MM.1S (cell line): ENCODE measurements at regions not wholly inside any gene's neighbourhood (a gene's known extent, or its start where the extent isn't known, plus 50 kb on each side); places are given as distances from the start of the nearest gene placed in this dataset.

ENCODE experiments used
- DNase-seq: peaks from one replicate; pipeline ENCODE4 v3.0.0-alpha.2; 2015
- H2AFZ ChIP-seq: fragments of 300-600 bp; sonication (generic); 2 replicates; pipeline ENCODE4 v1.6.0; 2016; ENCODE audit warnings: antibody characterized with exemption, low read length
- H3F3A ChIP-seq: fragments of 300-600 bp; sonication (generic); 2 replicates; pipeline ENCODE4 v1.6.1; 2016; ENCODE audit warnings: mild to moderate bottlenecking, antibody characterized with exemption, low read length, moderate library complexity, mixed read lengths; ENCODE audit not compliant: insufficient read depth
- H3K27ac ChIP-seq: fragments of 300-600 bp; sonication (generic); 2 replicates; pipeline ENCODE4 v1.5.1; 2016; ENCODE audit warnings: mild to moderate bottlenecking, low read length
- H3K27me3 ChIP-seq: fragments of 300-600 bp; sonication (generic); replicated peaks from 2 replicates; pipeline ENCODE4 v1.6.0; 2016; ENCODE audit warnings: low read length; ENCODE audit not compliant: insufficient read depth
- H3K36me3 ChIP-seq: fragments of 300-600 bp; sonication (generic); replicated peaks from 2 replicates; pipeline ENCODE4 v1.6.1; 2016; ENCODE audit warnings: mild to moderate bottlenecking, low read length, mixed read lengths; ENCODE audit not compliant: insufficient read depth
- H3K4me1 ChIP-seq: fragments of 300-600 bp; sonication (generic); 2 replicates; pipeline ENCODE4 v1.6.1; 2016; ENCODE audit warnings: low read length, mixed read lengths
- H3K4me2 ChIP-seq: fragments of 300-600 bp; sonication (generic); 2 replicates; pipeline ENCODE4 v1.6.0; 2016; ENCODE audit warnings: low read depth, low read length
- H3K4me3 ChIP-seq: fragments of 300-600 bp; sonication (generic); 2 replicates; pipeline ENCODE4 v1.5.1; 2016; ENCODE audit warnings: low read length, mixed read lengths
- H3K79me2 ChIP-seq: fragments of 300-600 bp; sonication (generic); 2 replicates; pipeline ENCODE4 v1.6.1; 2016; ENCODE audit warnings: mixed run types, low read length, mixed read lengths
- H3K9ac ChIP-seq: fragments of 300-600 bp; sonication (generic); 2 replicates; pipeline ENCODE4 v1.6.1; 2016; ENCODE audit warnings: low read length, mixed read lengths
- H3K9me2 ChIP-seq: fragments of 300-600 bp; sonication (generic); replicated peaks from 2 replicates; pipeline ENCODE4 v1.6.1; 2016; ENCODE audit warnings: mild to moderate bottlenecking, low read length, mixed read lengths; ENCODE audit not compliant: insufficient read depth
- H3K9me3 ChIP-seq: fragments of 300-600 bp; sonication (generic); replicated peaks from 2 replicates; pipeline ENCODE4 v1.6.1; 2016; ENCODE audit warnings: mild to moderate bottlenecking, low read length, mixed read lengths; ENCODE audit not compliant: insufficient read depth
- H4K20me1 ChIP-seq: fragments of 300-600 bp; sonication (generic); 2 replicates; pipeline ENCODE4 v1.6.1; 2016; ENCODE audit warnings: mild to moderate bottlenecking, low read length, moderate library complexity, mixed read lengths; ENCODE audit not compliant: insufficient read depth
- CTCF ChIP-seq: fragments of 300-600 bp; sonication (generic); IDR thresholded peaks from 2 replicates; pipeline ENCODE4 v1.5.1; 2016; ENCODE audit warnings: antibody characterized with exemption, low read length, mixed read lengths
- EZH2 ChIP-seq: fragments of 300-600 bp; sonication (generic); optimal IDR thresholded peaks from 2 replicates; pipeline ENCODE3; 2017; ENCODE audit warnings: low read depth, mild to moderate bottlenecking, antibody characterized with exemption, low read length, mixed read lengths
- EZH2phosphoT487 ChIP-seq: fragments of 300-600 bp; sonication (generic); IDR thresholded peaks from 2 replicates; pipeline ENCODE4 v1.6.1; 2018; ENCODE audit warnings: antibody characterized with exemption, low read length

DNA sequence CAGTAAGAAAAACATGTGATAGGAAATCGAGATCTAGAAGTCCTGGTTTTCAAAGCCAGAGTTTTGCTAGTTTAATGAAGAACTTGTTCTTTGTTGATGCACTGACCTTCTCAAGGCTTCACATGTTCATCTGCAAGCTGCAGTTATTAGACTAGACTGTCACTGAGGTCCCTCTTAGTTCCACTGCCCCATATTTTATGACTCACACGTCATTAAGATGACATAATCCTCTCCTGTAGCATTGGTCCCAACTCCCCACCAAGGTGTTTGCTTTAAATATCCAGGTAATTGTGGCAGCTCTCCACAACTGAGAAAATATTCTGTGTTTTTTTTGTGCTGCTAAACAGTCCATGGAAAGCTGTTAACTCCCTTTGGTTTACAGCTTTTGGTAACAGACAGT, 149.7 kb downstream of the MREG start:
- Histone ChIP-seq H3K9me3 (no peaks in the 10 kb centered on the region), H3K9ac (no peak overlapping the region), H3F3A (no peaks in the 10 kb centered on the region), H3K27ac (no peak overlapping the region), H3K36me3 (no peaks in the 10 kb centered on the region), H3K27me3 (no peaks in the 10 kb centered on the region), H2AFZ (no peak overlapping the region), H3K4me1 (peaks cover 7% of the 10 kb centered on the region), H4K20me1 (no peaks in the 10 kb centered on the region), H3K79me2 (no peaks in the 10 kb centered on the region), H3K4me3 (no peak overlapping the region), H3K4me2 (no peak overlapping the region), H3K9me2 (no peaks in the 10 kb centered on the region)
- no peak for DNase-seq
- TF ChIP-seq CTCF (no peak), EZH2 (no peak), EZH2phosphoT487 (no peak)

- no peak for DNase-seq
- TF ChIP-seq EZH2phosphoT487 (no peak), EZH2 (no peak), CTCF (no peak)
- Histone ChIP-seq H3K27me3 (no peaks in the 10 kb centered on the region), H3K9me2 (no peaks in the 10 kb centered on the region), H3K9me3 (no peaks in the 10 kb centered on the region), H3K4me2 (no peak overlapping the region), H3K27ac (no peak overlapping the region), H3K36me3 (no peaks in the 10 kb centered on the region), H3F3A (no peaks in the 10 kb centered on the region), H4K20me1 (no peaks in the 10 kb centered on the region), H3K79me2 (no peaks in the 10 kb centered on the region), H2AFZ (no peak overlapping the region), H3K9ac (no peak overlapping the region), H3K4me3 (no peak overlapping the region), H3K4me1 (peaks cover 7% of the 10 kb centered on the region)
These were observed 151.0 kb downstream of the MREG start for GRCh38 chr2:215862351-215862771.

DNA sequence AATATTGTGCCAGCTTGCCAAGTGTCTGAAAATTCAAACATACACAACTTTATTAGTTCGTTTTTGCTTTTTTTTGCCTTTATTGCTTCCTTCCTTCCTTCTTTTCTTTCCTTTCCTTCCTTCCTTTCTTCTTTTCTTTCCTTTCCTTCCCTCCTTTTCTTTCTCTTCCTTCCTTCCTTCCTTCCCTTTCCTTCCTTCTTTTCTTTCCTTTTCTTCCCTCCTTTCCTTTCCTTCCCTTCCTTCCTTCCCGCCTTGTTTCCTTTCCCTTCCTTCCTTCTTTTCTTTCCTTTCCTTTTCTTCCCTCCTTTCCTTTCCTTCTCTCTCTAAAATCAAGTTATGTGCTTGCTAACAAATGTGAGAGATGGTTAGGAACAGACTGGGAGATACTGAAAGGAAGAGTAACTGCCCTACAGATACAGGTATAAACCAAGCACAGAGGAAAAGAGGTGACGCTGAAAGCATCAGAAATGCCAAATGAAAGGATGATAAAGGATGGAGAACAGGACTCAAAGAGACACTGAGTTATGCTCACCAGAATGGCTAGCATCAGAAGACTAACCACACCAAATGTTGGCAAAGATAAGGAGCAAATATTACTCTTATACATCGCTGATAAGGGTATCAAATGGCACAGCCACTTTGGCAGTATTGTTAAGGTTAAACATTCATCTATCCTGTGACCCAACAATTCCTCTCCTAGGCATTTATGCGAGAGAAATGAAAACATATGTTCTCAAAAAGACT, 151.6 kb downstream of the MREG start:
- H3K4me2 ChIP-seq, result no peak overlapping the region
- H3K9me2 ChIP-seq, result no peaks in the 10 kb centered on the region
- no peak overlapping the region for H2AFZ ChIP-seq
- no peaks in the 10 kb centered on the region for H3K36me3 ChIP-seq
- H3K27ac ChIP-seq, result no peak overlapping the region
- DNase-seq, result no peak
- H4K20me1 ChIP-seq, result no peaks in the 10 kb centered on the region
- H3K27me3 ChIP-seq, result no peaks in the 10 kb centered on the region
- H3K79me2 ChIP-seq, result no peaks in the 10 kb centered on the region
- no peaks in the 10 kb centered on the region for H3K9me3 ChIP-seq
- no peak overlapping the region for H3K9ac ChIP-seq
- no peak overlapping the region for H3K4me3 ChIP-seq
- TF ChIP-seq EZH2phosphoT487 (no peak), EZH2 (no peak), CTCF (no peak)
- peaks cover 7% of the 10 kb centered on the region for H3K4me1 ChIP-seq
- H3F3A ChIP-seq, result no peaks in the 10 kb centered on the region
